ENCODE measurements at regions not wholly inside any gene's neighbourhood (a gene's known extent, or its start where the extent isn't known, plus 50 kb on each side); places are given as distances from the start of the nearest gene placed in this dataset.

GRCh38 chr3:75981401-75981800 lies 196.1 kb upstream of the ZNF717 start:
- DNase-seq (ENCODE audit: insufficient read length, low spot score) (no peak), FAIRE-seq (no peak)
- no peak for TF ChIP-seq CTCF (IDR thresholded peaks at IDR 0.05; ENCODE audit: insufficient read depth, missing control alignments)

GRCh38 chr3:75982151-75982550 lies 196.8 kb upstream of the ZNF717 start:
- no peak for TF ChIP-seq CTCF (IDR thresholded peaks at IDR 0.05; ENCODE audit: insufficient read depth, missing control alignments)
- no peak for FAIRE-seq

GRCh38 chr3:75983111-75983510 lies 197.8 kb upstream of the ZNF717 start:
- DNase-seq (ENCODE audit: insufficient read length, low spot score) (no peak), FAIRE-seq (no peak)
- no peak for TF ChIP-seq CTCF (IDR thresholded peaks at IDR 0.05; ENCODE audit: insufficient read depth, missing control alignments)

More at GRCh38 chr3:75982151-75982550, 196.8 kb upstream of the ZNF717 start:
- no peak for DNase-seq (ENCODE audit: insufficient read length, low spot score)

GRCh38 chr3:75983609-75984290 lies 198.4 kb upstream of the ZNF717 start:
- no peak for DNase-seq (ENCODE audit: insufficient read length, low spot score)
- peak; percentile 41 for FAIRE-seq
- no peak for TF ChIP-seq CTCF (IDR thresholded peaks at IDR 0.05; ENCODE audit: insufficient read depth, missing control alignments)

GRCh38 chr3:75985432-75985831 lies 200.1 kb upstream of the ZNF717 start:
- no peak for TF ChIP-seq CTCF (IDR thresholded peaks at IDR 0.05; ENCODE audit: insufficient read depth, missing control alignments)
- no peak for FAIRE-seq
- DNase-seq (ENCODE audit: insufficient read length, low spot score): no peak

- no peak for FAIRE-seq
- no peak for TF ChIP-seq CTCF (IDR thresholded peaks at IDR 0.05; ENCODE audit: insufficient read depth, missing control alignments)
- no peak for DNase-seq (ENCODE audit: insufficient read length, low spot score)
These were observed 224.9 kb upstream of the ZNF717 start for GRCh38 chr3:76010252-76010651.

GRCh38 chr3:76011121-76011520 lies 225.8 kb upstream of the ZNF717 start:
- DNase-seq (ENCODE audit: insufficient read length, low spot score): no peak
- FAIRE-seq: no peak
- no peak for TF ChIP-seq CTCF (IDR thresholded peaks at IDR 0.05; ENCODE audit: insufficient read depth, missing control alignments)

All from D721Med (cell line).